Left renal cortex interstitium (tissue), 4 donors: ENCODE measurements at regions not wholly inside any gene's neighbourhood (a gene's known extent, or its start where the extent isn't known, plus 50 kb on each side); places are given as distances from the start of the nearest gene placed in this dataset.

Experiments
- DNase-seq, 4 donors: peaks; one replicate each; pipeline ENCODE4 v3.0.0-alpha.2; 2013; ENCODE audit warnings: low read depth in 4 of 4, low spot score in 2 of 4, missing footprints in 1 of 4

DNA sequence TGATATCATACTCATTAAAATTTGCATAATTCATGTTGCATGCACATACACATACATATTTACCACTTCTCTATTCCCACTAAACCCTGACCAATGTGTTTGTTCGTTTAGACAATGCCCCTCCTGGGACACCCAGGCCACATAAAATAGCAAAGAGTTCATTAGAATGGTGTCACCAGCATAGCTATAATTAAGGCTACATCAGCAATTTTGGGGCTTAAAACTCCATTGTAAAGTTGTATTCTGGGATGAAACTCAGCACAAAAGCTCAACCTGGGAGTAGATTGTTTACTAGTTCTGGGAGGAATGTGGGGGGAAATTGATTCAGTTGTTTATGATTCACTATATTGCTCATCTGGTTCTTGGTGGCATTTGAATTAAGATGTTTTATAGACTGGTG is 522.2 kb upstream of the SUCLG2 start:
- DNase-seq: no peak

DNA sequence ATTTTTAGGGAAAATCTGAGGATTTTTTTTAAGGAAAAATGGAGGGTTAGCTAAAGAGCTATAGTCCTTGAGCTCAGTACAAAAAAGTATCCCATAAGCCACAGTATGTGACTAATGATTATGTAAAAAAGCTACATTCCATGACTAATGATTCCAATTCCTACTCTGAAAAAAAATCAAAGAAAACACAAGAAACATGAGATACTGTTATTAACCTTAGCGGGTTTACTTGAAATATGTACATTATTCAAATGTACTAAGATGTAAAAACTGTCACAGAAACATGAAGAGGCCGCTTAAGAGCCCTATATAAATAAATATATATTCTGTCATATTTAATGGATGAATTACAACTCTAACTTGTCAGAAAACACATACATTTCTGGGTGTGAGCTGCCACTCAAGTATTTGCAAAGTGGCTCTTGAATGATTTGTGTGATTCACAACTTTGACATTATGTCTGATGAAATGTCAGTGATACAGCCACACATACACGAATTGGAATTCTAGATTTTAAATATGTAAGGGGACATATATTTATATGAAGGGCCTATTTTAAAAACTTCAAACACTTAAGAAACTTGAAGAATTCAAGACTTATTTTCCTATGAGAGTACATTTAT is 518.7 kb upstream of the SUCLG2 start:
- DNase-seq: no peak

DNA sequence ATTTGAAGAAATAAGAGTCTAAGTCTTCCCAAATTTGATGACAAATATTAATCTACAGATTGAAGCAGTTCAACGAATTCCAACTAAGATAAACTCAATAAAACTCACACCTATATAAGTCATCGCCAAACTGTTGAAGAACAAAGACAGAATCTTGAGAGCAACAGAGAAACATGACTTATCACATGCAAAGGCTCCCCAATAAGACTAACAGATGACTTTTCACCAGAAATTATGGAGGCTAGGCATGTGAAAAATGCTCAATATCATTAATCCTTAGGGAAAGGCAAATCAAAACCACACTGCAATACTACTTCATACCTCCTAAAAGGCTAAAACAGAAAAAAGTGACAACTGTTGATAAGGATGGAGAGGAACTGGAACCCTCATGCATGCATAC is 517.6 kb upstream of the SUCLG2 start:
- DNase-seq: no peak

DNA sequence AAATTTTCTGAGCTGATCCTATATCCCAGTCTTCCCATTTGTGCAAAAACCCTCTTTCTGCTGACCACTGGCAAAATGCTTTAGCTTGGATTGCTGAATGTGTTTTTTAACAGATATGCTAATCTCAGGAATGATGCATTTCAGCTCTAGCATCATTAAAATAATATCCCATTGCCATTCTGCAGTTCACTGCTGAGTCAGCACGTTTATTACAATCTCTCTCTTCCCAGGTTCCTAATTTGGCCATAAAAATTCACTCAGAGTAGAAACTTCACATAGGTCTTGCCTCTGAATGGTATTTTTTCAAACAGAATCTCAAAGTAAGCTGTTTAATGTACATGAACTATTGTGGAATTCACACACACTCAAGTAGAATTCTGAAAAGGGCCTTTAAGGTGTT is 509.6 kb upstream of the SUCLG2 start:
- DNase-seq: no peak

DNA sequence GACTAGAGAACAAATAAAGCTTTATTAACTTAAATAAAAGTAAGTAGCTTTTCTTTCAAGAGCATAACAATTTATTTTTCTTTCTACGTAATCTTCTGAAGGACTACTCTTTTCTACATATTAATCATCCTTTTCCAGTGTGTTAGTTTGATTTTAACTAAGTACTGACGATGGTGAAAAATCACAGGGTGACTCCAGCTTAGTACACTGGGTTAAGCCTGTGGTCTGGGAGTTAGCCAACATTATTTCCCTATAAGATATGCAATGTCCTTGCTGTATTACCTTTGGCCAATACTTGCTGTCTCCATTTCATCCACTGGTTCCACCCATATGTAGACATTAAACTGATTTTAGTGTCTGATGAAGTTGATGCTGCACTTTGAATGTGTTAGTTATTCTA is 508.6 kb upstream of the SUCLG2 start:
- no peak for DNase-seq

DNA sequence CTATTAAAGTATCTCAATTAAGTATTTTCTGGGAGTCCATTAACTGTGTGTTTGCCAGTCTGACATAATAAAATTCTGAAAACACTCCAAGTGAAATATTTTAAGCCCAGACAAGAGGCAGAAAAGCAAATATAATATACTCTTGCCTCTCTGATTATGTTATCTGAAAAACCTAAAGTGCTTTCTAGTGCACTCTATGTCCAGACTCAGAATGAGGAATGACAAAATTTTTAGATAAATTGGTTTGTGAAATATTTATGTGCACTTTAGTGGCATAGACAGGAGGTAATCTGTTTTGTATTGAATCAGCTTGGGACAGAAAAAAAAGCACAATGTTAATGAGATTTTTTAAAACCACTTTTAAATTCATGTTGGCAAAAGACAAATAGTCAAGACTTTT is 508.2 kb upstream of the SUCLG2 start:
- no peak for DNase-seq

DNA sequence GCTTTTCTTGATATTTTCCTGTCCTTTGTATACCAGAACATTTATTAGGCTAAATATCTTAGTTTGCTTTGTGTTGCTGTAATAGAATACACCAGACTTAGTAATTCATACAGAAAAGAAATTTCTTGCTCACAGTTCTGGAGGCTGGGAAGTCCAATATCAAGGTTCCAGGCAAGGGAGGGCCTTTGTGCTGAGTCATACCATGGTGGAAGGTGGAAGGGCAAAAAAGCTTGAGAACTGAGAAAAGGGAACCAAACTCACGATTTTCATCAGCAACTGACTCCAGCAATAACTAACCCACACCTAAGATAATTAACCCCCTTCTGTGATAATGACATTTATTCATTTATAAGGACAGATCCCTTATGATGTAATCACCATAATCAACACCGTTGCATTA is 496.9 kb upstream of the SUCLG2 start:
- DNase-seq: no peak

DNA sequence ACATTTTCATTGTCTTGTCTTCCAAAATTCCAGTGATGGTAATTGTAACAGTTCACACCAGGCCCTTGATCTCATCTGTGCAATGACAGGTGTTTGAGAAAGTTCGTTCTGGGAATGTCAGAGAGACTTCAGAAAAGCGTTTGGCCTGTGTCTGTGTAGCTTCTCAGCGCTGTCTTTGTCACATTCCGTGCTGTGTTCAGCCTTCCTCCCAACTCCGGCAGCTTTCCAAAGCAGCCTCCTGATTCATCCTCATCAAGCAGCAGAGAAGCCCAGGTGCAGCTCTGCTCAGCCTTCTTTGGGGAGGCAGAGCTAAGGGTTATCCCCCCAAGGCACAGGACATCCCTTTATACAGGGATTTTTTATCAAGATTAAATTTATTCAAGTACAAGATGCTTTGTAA is 494.0 kb upstream of the SUCLG2 start:
- no peak for DNase-seq

DNA sequence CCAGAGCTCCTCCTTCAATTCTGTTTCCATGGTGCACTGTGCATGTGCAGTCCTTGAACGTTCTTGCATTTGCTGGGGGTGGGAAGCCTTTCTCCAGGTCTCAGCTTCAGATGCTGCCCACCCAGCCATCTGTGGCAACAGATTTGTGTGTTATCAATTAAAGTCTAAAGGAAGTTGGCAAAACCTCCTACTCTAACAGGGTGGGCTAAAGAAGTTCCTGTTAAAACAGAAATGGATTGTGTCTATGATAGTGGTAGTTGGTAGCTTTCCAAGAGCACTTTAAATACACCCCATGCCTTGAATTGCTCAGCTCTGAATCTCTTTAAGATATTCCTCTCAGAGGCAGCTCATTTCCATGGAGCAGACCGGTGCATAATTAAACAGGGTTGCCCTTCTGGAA is 488.0 kb upstream of the SUCLG2 start:
- DNase-seq: no peak

DNA sequence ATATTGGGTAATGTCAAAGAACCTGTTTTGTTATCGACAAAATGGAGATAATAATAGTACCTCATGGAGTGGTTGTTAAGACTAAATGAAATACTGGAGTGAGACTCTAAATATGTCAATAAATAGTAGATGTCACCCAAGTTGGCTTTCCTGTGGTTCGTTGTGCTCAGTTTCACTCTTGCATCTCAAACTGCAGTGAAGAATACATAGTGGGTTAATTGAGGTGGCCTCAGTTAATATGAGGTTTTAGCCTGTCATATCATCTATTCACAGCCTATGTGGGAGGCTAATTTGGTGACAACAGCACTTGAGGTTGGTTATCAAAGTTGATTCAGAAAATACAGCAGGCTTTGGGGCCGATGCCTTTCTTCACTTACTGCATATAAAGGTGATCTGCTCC is 485.5 kb upstream of the SUCLG2 start:
- no peak for DNase-seq

DNA sequence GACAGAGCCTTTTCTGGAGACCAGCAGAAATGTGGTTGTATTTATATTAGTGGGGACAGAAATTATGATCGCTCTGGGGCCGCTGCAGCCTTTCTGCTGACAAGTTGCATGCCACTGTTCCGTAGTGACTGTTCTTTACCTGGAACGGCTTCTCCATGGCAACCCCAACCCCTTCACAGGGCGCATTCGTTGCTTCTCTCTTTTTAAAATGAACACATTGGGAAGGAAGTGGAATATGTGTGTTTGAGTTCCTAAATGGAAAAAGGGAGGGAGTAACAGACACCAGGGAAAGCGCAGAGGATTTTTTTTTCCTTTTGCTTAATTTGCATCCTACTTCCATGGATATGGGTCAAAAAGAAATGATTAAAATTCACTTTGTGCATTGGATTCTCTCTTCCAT is 482.0 kb upstream of the SUCLG2 start:
- DNase-seq: no peak

DNA sequence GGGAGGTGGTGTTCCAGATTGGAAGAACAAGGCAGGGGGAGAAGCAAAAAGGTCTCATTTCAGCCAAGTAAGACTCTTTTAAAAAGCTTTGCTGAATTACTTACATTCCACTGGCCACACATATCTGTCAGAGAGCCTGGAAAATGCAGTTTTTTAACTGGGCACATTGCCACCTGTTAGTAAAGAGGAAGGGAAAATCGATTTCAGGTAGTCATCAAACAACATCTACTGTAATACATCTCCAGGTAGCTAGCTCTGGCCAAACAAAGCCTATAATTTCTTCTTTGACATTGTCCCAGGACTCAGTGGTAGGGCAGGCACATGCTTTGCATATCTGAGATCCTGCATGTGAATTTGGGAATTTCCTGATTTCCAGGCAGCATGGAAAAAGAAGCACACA is 480.7 kb upstream of the SUCLG2 start:
- no peak for DNase-seq

DNA sequence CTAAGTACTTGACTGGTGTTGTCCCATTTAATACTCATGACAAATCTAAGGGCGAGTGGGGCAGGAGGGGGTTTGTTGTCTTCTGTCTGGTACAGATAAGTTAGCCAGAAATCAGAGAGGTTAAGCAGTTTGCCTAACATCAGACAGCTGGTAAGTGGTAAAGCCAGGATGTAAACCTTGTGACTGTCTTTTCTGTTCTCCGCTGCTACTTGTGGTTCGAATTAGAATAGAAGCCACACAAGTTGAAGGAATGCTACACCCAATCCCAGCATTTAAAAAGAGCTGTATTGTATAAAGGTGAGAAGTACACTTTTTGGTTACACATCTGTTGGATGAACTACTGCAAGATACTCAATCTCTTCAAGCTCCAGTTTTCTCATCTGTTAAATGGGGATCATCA is 474.7 kb upstream of the SUCLG2 start:
- no peak for DNase-seq

DNA sequence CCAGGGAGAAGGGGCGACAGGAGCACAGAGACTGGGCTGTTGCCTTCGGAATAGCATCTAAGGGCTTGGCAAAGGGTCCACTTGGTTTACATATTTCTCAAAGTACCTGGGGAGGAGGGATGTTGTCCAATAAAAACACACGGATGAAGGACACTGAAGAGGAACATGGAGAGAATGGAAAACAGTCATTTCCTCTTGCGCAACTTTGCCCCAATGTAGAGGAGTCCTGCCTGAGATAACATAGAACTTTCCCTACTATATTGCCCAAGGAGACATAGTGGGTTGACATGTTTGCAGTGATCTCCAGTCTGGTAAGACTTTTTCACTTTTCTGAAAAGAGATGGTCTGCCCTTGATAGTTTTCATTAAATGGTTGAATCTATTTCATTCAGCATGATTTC is 468.8 kb upstream of the SUCLG2 start:
- DNase-seq: no peak

DNA sequence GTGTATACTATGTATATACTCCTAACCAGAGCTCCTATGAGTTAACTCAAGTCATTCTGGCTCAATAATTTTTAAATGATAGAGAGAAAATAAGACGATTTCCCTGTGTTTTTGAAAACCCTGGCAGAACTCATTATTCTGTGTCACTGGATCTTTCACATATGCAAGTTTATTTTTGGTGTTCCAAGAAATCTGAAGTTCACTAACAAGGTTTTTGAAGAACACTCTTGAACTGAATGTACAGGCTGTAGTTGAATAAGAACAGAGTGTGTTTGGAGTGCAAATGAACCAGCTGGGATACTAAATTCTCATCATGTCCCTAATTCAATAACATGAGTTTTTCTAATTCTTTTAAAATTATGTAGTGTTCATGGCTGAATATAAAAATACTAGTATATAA is 466.9 kb upstream of the SUCLG2 start:
- DNase-seq: no peak

DNA sequence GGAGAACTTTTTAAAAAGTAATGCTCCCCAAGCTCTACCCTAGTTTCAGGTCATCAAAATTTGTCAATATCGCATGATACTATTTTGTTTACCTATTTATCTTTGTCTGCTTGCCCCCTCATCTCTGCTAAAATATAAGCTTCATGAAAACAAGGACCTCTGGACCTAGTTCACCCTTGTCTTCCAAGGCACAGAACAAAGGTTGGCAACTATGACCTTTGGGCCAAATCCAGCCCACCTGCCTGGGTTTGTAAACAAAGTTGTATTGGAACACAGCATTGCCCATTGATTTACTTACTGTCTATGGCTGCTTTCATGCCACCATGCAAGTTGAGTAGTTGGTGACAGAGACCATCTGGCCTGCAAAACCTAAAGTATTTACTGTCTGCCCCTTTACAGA is 462.2 kb upstream of the SUCLG2 start:
- DNase-seq: no peak

DNA sequence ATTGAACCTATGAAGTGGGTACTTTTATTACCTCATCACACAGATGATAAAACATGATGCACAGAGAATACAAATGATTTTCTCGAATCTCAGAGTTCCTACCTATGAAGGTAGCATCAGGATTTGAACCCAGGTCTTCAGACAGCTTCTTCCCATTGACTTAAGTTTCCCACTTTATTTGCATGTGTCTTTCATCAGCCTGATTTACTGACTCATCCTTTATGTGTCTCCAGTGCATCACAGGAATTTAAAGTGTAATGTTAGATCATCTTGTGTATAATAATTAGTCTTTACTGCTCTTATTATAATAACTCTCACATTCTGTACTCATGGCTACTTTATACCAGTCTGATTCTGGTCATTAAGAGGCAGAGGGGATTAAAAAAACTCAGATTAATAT is 449.4 kb upstream of the SUCLG2 start:
- DNase-seq: no peak

DNA sequence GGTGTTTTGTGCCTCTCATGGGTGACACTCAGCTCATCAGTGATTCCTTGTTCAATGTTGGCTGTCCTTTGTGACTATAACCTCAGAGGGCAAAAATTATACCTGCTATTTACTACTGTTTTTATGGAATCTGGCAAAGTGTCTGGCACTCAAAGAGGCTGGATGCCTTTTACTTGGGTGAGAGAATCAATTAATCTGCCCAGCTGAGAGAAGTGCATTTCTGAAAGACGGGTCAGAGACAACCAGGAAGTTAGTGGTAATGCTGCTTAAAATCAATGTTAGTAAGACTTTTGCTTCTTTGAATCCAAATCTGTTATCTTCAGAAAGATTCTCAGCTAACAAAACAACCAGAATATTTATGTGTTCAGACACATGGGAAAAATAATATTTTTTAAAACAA is 436.2 kb upstream of the SUCLG2 start:
- no peak for DNase-seq

DNA sequence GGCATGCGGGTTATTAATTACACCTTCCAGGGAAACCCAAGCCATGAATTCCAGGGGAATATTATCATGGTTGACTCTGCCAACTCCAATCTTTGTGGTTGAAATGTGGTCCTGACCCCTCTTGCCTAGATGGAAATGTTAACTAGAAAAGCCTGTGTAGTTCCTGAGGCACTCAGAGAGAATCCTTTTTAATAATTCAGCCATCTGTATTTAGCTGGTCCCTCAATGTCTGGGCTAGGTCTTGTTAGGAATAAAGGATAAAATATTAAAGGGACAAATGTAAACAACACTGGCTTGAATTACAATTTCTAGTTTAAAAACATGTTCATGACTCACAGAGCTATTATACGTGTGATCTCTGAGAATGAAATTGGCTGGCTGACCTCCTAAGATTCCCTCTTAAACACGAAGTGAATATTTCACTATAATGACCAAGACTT is 435.2 kb upstream of the SUCLG2 start:
- no peak for DNase-seq

DNA sequence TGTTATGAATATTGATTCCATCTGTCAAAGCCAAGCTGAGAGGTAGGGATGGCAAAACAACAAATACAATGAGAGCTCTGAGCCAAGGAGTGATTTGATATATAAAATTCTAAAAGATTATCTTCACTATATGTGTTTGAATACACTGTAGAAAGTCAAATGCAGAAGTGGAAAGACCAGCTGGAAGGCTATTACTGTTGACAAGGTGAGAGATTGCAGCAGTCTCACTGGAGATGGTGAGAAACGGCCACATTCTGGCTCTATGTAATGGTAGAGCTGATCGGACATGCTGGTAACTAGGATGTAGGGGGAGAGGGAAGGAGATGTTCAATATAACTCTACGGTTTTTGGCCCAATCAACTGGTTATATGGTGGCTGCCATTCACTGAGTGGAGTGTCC is 434.2 kb upstream of the SUCLG2 start:
- no peak for DNase-seq

DNA sequence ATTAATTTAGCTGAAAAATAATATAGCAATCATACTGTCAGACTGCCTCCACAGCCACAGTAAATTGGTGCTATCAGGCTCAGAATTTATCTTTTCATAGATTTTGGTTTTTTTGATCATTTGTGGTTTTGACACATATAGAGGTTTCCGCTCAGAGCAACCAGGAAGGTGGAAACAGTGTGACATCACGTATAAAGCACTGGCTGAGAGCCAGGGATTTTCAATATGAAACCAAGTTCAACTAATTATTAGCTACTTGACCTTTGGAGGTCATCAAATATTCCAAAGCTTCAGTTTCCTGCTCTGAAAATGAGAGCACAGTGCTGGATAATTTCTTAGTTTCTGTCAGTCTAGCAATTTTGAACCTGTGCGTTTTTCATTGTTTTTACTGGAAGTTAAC is 433.8 kb upstream of the SUCLG2 start:
- DNase-seq: no peak

DNA sequence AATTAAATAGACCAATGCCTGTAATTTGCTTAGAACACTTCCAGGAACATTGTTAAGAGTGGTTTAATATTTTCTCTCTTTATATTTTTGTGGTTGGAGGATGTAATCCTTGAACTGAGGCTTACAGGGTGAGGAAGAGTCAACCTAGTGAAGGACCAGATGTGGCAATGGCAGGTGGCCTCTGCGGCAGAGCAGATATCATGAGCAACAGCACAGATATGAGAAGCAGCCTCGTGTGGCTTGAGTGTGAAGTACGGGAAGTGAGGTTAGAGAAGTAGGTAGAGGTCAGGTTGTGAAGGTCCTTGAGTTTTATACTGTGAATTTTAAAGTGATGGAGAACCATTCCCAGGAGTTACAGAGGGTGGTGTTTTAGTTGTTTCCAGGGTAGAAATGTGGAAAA is 417.6 kb upstream of the SUCLG2 start:
- no peak for DNase-seq

DNA sequence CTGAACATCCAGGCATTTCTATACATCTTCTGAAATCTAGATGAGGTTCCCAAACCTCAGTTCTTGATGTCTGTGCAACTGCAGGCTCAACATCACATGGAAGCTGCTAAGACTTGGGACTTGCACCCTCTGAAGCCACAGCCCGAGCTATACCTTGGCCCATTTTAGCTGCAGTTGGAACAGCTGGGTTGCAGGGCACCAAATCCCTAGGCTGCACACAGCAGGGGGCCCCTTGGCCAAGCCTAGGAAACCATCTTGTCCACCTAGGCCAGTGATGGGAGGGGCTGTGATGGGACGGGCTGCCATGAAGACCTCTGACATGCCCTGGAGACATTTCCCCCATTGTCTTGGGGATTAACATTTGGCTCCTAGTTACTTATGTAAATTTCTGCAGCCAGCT is 415.8 kb upstream of the SUCLG2 start:
- DNase-seq: no peak

DNA sequence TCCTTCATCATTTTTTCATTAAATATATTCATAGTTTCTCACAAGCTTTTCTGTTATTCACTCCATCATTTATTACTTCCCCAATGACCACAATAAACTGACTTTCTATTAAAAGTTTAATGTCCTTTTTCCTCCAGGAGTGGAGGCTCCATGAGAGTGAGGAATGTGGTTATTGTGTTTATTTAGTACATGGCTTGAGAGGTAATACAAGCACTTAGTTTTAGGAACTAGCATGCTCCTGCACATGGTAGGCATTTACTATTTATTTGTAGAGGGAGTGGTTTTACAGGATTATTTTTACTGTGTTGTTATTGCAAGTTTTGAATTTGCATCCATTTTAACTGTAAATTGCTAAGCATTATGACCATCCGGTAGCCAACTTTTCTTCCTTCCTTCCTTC is 412.9 kb upstream of the SUCLG2 start:
- no peak for DNase-seq
